ENCODE measurements at regions not wholly inside any gene's neighbourhood (a gene's known extent, or its start where the extent isn't known, plus 50 kb on each side); places are given as distances from the start of the nearest gene placed in this dataset.

DNA sequence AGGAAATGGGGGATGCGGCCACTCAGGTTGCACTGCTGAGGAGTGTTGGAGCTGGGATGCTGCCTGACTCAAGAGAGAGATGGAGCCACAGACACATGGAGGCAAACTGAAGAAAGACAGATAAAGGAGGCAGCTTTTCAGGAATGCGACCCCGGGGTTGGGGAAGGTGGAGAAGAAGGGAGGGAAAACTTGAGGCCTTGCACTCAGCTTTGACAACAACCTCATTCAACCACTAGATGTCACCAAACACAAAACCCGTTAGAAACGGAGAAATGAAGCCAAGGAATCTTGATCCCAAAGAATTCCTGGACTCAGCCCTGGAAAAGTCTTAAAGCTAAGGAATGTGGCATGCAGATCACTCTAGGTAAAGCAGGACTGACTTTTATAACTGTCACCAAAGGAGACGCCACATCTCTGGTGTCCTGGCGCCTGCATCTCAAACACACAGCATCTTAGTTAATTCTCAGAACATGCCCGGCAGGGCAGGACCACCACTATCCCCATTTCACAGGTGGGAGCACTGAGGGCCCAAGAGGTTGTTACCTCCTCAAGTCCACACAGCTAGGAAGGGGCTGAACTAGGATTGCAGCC lies 59.6 kb upstream of the LMCD1 start:
- no peaks in the 10 kb centered on the region for H3K36me3 Mint-ChIP-seq (ENCODE audit: low read depth)
- intact Hi-C loops (cut with micrococcal nuclease): loop anchor here (5.0 kb wide), 1 partner anchor 180 kb away; no protein-coding TSS in a partner anchor
- H3K27ac Mint-ChIP-seq: no peak overlapping the region
- no peaks in the 10 kb centered on the region for H3K27me3 Mint-ChIP-seq
- H3K4me1 Mint-ChIP-seq: no peaks in the 10 kb centered on the region
- no peak for DNase-seq
- no peak overlapping the region for H3K4me3 Mint-ChIP-seq
- no peaks in the 10 kb centered on the region for H3K9me3 Mint-ChIP-seq

DNA sequence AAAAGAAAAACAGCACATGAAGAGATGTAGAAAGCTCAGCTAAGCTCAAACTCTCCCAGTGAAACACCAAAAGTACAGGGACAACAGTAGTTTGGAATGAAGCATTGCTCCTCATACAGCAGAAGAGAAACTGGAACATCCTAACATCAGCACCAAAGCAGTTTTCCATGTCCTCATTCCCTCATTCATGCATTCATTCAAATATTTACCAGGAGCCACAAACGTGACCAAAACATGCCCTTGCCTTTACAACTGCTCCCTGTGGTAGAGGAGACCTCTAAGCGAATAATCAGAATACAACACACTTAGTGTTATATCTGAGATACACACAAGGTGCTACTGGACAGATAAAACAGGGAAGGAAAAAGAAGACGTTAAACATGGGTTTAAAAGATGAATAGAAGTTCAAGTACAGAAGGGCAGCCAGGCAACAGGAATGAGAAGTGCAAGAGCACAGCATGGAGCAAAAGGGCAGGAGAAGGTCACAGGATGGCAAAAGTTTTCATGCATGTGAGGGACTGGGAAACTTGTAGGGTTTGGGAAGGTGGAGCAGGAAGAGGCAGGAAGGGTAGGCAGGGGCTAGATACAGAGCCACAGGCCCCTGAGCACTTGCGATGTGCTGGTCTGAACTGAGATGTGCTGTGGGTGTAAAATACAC lies 58.5 kb upstream of the LMCD1 start:
- no peaks in the 10 kb centered on the region for H3K4me1 Mint-ChIP-seq
- no peak for DNase-seq
- intact Hi-C loops (cut with micrococcal nuclease): loop anchor here (5.0 kb wide), 1 partner anchor 179 kb away; no protein-coding TSS in a partner anchor
- H3K27me3 Mint-ChIP-seq: no peaks in the 10 kb centered on the region
- no peak overlapping the region for H3K27ac Mint-ChIP-seq
- H3K4me3 Mint-ChIP-seq: no peak overlapping the region
- H3K9me3 Mint-ChIP-seq: no peaks in the 10 kb centered on the region
- H3K36me3 Mint-ChIP-seq (ENCODE audit: low read depth): no peaks in the 10 kb centered on the region

DNA sequence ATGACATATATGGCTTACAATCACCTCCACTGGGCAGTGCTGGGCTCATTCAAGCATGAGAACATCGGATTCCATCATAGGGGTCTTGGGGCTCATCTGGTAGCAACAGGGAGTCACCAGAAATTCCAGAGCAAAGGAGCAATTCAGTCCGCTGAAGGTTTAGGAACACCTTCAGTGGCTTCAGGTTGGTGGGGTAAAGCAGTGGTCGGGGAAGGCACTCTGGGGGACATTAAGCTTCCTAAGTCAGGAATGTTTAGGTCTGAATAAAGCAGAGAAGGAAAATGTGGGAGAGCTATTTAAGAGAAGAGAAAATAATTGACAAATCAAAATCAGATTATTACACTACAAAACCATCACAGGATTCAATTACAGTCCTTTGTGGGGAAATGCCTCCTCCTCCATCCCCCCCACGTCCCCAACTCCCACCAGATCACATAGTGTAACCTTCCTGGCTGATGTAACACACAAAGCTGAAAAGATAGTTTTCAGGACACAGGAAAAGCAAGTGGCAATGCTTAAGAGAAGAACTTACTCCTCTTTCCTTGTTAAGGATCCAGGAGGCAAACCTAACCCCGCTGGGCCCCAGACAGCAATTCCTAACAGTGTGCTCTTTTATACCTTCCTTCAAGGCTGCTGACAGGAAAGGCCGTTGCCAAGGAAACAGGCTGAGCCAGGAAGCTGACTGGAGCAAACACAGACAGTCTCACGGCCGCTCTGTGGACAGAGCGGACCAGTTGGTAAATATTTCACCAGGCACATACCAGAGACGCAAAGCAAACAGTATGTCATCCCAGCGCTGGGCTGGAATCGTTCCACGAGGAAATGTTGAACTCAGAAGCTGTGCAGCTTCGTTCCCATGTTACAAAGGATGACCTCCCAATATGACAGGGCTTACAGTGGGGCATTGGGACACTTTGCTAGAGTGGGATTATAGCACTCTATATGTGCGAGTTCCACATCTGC lies 57.5 kb upstream of the LMCD1 start:
- no peak overlapping the region for H3K27ac Mint-ChIP-seq
- H3K4me1 Mint-ChIP-seq: no peaks in the 10 kb centered on the region
- no peaks in the 10 kb centered on the region for H3K36me3 Mint-ChIP-seq (ENCODE audit: low read depth)
- no peaks in the 10 kb centered on the region for H3K9me3 Mint-ChIP-seq
- H3K27me3 Mint-ChIP-seq: no peaks in the 10 kb centered on the region
- no peak overlapping the region for H3K4me3 Mint-ChIP-seq
- DNase-seq: no peak
- intact Hi-C loops (cut with micrococcal nuclease): loop anchor here (5.0 kb wide), 1 partner anchor 178 kb away; no protein-coding TSS in a partner anchor

DNA sequence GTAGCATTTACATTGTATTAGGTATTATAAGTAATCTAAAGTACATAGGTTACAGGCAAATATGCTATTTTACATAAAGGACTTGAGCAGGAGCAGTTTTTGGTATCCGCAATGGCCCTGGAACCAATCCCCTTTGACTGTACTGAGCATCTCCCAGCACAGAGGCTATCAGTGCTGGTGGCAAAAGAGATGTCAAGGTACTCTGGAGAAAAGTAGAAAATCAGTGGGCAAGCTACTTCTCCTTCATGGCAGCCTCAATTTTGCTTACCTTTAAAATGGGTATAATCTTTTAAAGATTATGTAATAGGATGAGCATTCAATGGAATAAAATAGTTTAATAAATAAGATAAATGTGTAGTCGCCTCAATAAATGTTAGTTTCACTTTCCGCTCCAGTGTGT lies 56.7 kb upstream of the LMCD1 start:
- Mint-ChIP-seq H3K9me3 (no peaks in the 10 kb centered on the region), H3K36me3 (ENCODE audit: low read depth) (no peaks in the 10 kb centered on the region), H3K27me3 (no peaks in the 10 kb centered on the region), H3K4me3 (no peak overlapping the region), H3K4me1 (no peaks in the 10 kb centered on the region), H3K27ac (no peak overlapping the region)
- DNase-seq: no peak
- intact Hi-C loops (cut with micrococcal nuclease): loop anchor here (5.0 kb wide), 1 partner anchor 177 kb away; no protein-coding TSS in a partner anchor

DNA sequence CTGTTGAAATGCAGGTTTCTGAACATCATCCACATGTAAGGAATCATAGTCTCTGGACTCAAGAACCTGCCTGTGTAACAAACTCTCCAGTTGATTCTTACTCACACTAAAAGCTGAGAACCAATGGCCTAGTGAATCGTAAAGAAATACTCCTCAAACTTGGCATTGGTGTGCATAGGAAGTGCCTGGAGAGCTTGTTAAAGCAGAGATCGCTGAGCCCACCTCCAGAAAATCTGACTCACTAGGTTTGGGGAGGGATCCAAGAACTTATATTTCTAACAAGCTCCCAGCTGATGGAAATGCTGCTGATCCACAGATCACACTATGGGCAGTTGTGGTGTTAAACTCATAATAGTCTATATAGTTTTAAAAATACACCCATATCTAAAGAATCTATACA lies 55.8 kb upstream of the LMCD1 start:
- Mint-ChIP-seq H3K9me3 (no peaks in the 10 kb centered on the region), H3K27me3 (no peaks in the 10 kb centered on the region), H3K36me3 (ENCODE audit: low read depth) (no peaks in the 10 kb centered on the region), H3K4me1 (no peaks in the 10 kb centered on the region), H3K4me3 (no peak overlapping the region), H3K27ac (no peak overlapping the region)
- no peak for DNase-seq
- intact Hi-C loops (cut with micrococcal nuclease): no loop called here

DNA sequence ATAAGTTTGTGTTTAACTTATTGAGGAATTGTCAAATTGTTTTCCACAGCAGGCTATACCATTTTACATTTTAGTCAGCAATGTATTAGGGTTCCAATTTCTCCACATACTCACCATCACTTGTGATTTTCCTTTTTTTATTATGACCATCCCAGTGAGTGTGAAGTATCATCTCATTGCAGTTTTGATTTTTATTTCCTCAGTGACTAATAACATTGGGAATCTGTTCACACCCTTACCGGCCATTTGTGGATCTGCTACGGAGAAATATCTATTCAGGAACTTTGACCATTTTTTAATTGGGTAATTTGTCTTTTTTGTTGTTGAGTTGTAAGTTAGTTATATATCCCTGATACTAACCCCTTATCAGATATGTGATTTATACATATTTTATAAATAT lies 54.8 kb upstream of the LMCD1 start:
- Mint-ChIP-seq H3K9me3 (no peaks in the 10 kb centered on the region), H3K4me1 (no peaks in the 10 kb centered on the region), H3K27ac (no peak overlapping the region), H3K27me3 (no peaks in the 10 kb centered on the region), H3K36me3 (ENCODE audit: low read depth) (no peaks in the 10 kb centered on the region), H3K4me3 (no peak overlapping the region)
- no peak for DNase-seq
- intact Hi-C loops (cut with micrococcal nuclease): no loop called here

DNA sequence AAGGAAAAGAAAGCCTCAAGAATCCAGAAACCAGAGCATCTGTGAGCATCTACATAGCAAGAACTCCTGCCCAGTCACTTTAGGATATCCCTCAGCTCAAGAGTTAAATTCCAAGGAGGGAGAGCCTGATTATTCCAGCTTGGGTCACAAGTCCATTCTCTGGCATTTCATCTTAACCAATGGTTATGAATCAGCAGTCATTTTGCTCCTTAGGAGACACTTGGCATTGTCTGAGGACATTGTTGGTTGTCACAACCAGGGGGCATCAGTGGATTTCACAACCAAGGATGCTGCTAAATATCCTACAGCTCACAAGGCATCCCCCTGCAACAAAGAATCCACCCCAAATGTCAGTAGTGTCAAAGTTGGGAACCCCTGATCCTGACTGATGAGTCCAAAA lies 51.0 kb upstream of the LMCD1 start:
- no peaks in the 10 kb centered on the region for H3K36me3 Mint-ChIP-seq (ENCODE audit: low read depth)
- H3K4me3 Mint-ChIP-seq: no peak overlapping the region
- H3K9me3 Mint-ChIP-seq: no peaks in the 10 kb centered on the region
- peaks cover 5% of the 10 kb centered on the region for H3K27me3 Mint-ChIP-seq
- DNase-seq: no peak
- H3K4me1 Mint-ChIP-seq: no peaks in the 10 kb centered on the region
- no peak overlapping the region for H3K27ac Mint-ChIP-seq
- intact Hi-C loops (cut with micrococcal nuclease): no loop called here

DNA sequence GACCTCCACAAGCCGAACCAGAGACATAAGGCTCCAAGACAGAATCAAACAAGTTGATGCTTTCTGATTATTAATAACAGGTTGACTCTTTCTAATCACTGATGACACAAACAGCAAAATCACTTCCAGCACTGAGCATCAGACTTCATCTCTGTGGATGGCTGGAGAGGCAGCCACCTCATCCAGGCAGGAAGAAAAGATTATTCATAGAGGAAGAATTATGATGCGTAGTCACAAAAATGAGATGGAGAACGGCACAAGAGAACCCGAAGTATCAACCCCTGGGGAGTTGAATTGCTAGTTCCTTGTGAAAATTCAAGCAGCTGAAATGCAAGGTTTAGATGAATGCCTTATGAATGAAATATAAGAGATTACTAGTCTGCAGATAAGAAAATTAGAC lies 49.9 kb upstream of the LMCD1 start:
- Mint-ChIP-seq H3K4me3 (no peak overlapping the region), H3K9me3 (no peaks in the 10 kb centered on the region), H3K4me1 (no peaks in the 10 kb centered on the region), H3K36me3 (ENCODE audit: low read depth) (no peaks in the 10 kb centered on the region), H3K27me3 (peaks cover 5% of the 10 kb centered on the region), H3K27ac (no peak overlapping the region)
- no peak for DNase-seq
- intact Hi-C loops (cut with micrococcal nuclease): no loop called here
